C4-2B (cell line): ENCODE measurements at regions not wholly inside any gene's neighbourhood (a gene's known extent, or its start where the extent isn't known, plus 50 kb on each side); places are given as distances from the start of the nearest gene placed in this dataset.

Experiments used
- CTCF ChIP-seq: fragments of 450-650 bp; conservative IDR thresholded peaks from 2 replicates; pipeline ENCODE4 v1.5.1; 2017; ENCODE audit warnings: mild to moderate bottlenecking
- ZFX ChIP-seq: fragments of 450-650 bp; IDR thresholded peaks from 2 replicates; pipeline ENCODE4 v1.6.1; 2017

- TF ChIP-seq CTCF (no peak), ZFX (no peak)
Observed at GRCh38 chr2:236985761-236986339, 99.8 kb upstream of the COPS8 start.
